NCI-H2081 treated with DMSO at 0.1 percent for 48 hours (cell line): ENCODE measurements at regions not wholly inside any gene's neighbourhood (a gene's known extent, or its start where the extent isn't known, plus 50 kb on each side); places are given as distances from the start of the nearest gene placed in this dataset.
"Not testable (repeated sequence)": the region's sequence is repeated elsewhere in the genome, so short reads cannot be mapped to it uniquely, and the experiment has no call there.

ENCODE experiments used
- DNase-seq: peaks from one replicate; lab custom pipeline; 2025; lab: John Stamatoyannopoulos, UW

GRCh38 chr13:89352384-89352783 is 1681.2 kb downstream of the SLITRK5 start:
- no peak for DNase-seq

GRCh38 chr13:89361909-89362308 is 1690.7 kb downstream of the SLITRK5 start:
- DNase-seq, result no peak

- no peak for DNase-seq
Observed at GRCh38 chr13:89363144-89363543, 1692.0 kb downstream of the SLITRK5 start.

GRCh38 chr13:89372193-89372592 is 1701.0 kb downstream of the SLITRK5 start:
- DNase-seq, result no peak

GRCh38 chr13:89375839-89376238 is 1704.7 kb downstream of the SLITRK5 start:
- no peak for DNase-seq

GRCh38 chr13:89380101-89380500 is 1708.9 kb downstream of the SLITRK5 start:
- no peak for DNase-seq

GRCh38 chr13:89382981-89383380 is 1711.8 kb downstream of the SLITRK5 start:
- no peak for DNase-seq

- no peak for DNase-seq
Observed at GRCh38 chr13:89383891-89384290, 1712.7 kb downstream of the SLITRK5 start.

- no peak for DNase-seq
Observed at GRCh38 chr13:89393758-89394304, 1722.7 kb downstream of the SLITRK5 start.

- DNase-seq, result no peak
Observed at GRCh38 chr13:89401264-89401675, 1730.1 kb downstream of the SLITRK5 start.

- DNase-seq, result no peak
Observed at GRCh38 chr13:89402211-89402610, 1731.0 kb downstream of the SLITRK5 start.

- not testable (repeated sequence) for DNase-seq
Observed at GRCh38 chr13:89406096-89406495, 1734.9 kb downstream of the SLITRK5 start.

- no peak for DNase-seq
Observed at GRCh38 chr13:89407357-89407756, 1736.2 kb downstream of the SLITRK5 start.

- DNase-seq, result no peak
Observed at GRCh38 chr13:89432997-89433396, 1761.8 kb downstream of the SLITRK5 start.

GRCh38 chr13:89434624-89435023 is 1763.5 kb downstream of the SLITRK5 start:
- DNase-seq, result not testable (repeated sequence)

GRCh38 chr13:89454681-89455080 is 1783.5 kb downstream of the SLITRK5 start:
- no peak for DNase-seq

GRCh38 chr13:89455225-89455624 is 1784.1 kb downstream of the SLITRK5 start:
- no peak for DNase-seq

- no peak for DNase-seq
Observed at GRCh38 chr13:89455741-89456140, 1784.6 kb downstream of the SLITRK5 start.

GRCh38 chr13:89457977-89458376 is 1786.8 kb downstream of the SLITRK5 start:
- no peak for DNase-seq

GRCh38 chr13:89458456-89458855 is 1787.3 kb downstream of the SLITRK5 start:
- DNase-seq, result no peak

GRCh38 chr13:89460895-89461294 is 1789.7 kb downstream of the SLITRK5 start:
- DNase-seq, result not testable (repeated sequence)

GRCh38 chr13:89465366-89465765 is 1794.2 kb downstream of the SLITRK5 start:
- DNase-seq, result no peak

GRCh38 chr13:89468081-89468480 is 1796.9 kb downstream of the SLITRK5 start:
- DNase-seq, result no peak

- DNase-seq, result no peak
Observed at GRCh38 chr13:89470901-89471300, 1799.7 kb downstream of the SLITRK5 start.

- DNase-seq, result no peak
Observed at GRCh38 chr13:89474432-89474831, 1803.3 kb downstream of the SLITRK5 start.
